Medulla oblongata (tissue), 1 donor: ENCODE measurements at regions not wholly inside any gene's neighbourhood (a gene's known extent, or its start where the extent isn't known, plus 50 kb on each side); places are given as distances from the start of the nearest gene placed in this dataset.

Experiments
- DNase-seq: peaks from one replicate; pipeline ENCODE4 v3.0.0-alpha.2; 2015; ENCODE audit errors: extremely low spot score

- no peak for DNase-seq
These were observed 58.1 kb upstream of the STUM start for GRCh38 chr1:226490426-226490809.

GRCh38 chr1:226491093-226491850 lies 57.3 kb upstream of the STUM start:
- DNase-seq, result no peak

GRCh38 chr1:226492426-226493137 lies 56.0 kb upstream of the STUM start:
- no peak for DNase-seq

GRCh38 chr1:226494092-226494609 lies 54.4 kb upstream of the STUM start:
- no peak for DNase-seq

- no peak for DNase-seq
These were observed 52.8 kb upstream of the STUM start for GRCh38 chr1:226495716-226496115.

- no peak for DNase-seq
These were observed 52.0 kb upstream of the STUM start for GRCh38 chr1:226496453-226497015.

- no peak for DNase-seq
These were observed 51.2 kb upstream of the STUM start for GRCh38 chr1:226497276-226497833.

GRCh38 chr1:226497991-226498639 lies 50.4 kb upstream of the STUM start:
- peak; percentile 75 for DNase-seq

GRCh38 chr1:226498640-226499008 lies 49.9 kb upstream of the STUM start:
- DNase-seq, result no peak
